HG03097 (cell line): ENCODE measurements at regions not wholly inside any gene's neighbourhood (a gene's known extent, or its start where the extent isn't known, plus 50 kb on each side); places are given as distances from the start of the nearest gene placed in this dataset.

Experiments used
- ATAC-seq: cut with Tn5 transposase; IDR thresholded peaks from one replicate; pipeline ENCODE4 v1.9.1; 2021; ENCODE audit not compliant: unreplicated experiment, low FRiP score

- ATAC-seq, result no peak
Measured at GRCh38 chr13:75136151-75136550, 345.8 kb downstream of the TBC1D4 start.

- no peak for ATAC-seq
Measured at GRCh38 chr13:75135325-75135825, 346.6 kb downstream of the TBC1D4 start.

GRCh38 chr13:75132701-75133695 is 349.0 kb downstream of the TBC1D4 start:
- no peak for ATAC-seq

DNA sequence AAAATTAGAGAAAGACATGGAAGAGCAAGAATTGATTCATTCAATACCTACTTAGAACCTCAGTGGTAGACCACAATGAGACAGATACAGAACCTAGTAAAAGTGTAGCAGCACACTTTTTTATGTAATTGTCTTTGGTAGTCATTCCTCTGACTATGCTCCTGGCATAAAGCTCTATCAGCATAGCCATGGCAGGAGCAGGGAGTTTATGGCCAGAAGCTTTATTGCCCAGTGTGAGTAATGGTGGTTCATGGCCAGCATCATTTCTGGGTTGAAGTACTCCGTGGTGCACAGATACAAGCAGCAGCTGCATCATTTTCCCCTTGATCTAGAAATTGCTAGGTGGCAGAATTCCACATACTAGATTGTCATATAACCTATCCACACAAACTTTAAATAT is 352.6 kb downstream of the TBC1D4 start:
- no peak for ATAC-seq

DNA sequence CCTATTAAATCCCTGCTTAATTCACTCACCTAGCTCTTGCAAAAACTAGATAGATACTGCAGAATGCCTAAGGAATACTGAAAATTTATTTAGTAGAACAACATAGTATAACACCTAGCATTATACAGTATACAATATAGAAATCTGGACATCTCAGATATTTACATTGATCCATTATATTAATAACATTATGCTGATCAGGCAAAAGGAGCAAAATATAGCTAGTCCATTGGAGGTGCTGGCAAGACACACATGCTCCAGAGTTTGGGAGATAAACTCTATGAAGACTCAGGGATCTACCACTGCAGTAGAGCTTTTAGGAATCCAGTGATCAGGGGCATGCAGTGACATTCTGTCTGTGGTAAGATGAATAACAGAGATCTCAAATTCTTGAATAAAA is 357.6 kb downstream of the TBC1D4 start:
- no peak for ATAC-seq

GRCh38 chr13:75123428-75123827 is 358.5 kb downstream of the TBC1D4 start:
- ATAC-seq, result no peak

DNA sequence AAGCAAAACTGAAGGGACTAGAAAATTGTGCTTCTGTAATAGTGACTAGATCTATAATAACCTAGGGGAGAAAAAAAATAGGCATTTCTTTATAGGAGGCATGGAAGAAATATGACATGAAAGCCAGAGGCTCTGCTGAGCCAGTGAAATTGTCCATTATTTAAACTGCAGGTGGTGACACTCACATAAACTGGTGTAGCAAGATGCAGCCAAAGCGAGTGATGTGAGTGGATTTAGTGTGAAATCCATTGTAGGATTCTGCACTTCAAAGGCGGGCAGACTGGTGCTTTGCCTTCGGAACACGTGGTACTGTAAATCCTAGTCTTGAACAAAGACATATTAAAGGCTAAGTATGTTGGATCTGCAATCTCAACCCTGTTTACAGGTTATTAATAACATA is 361.9 kb downstream of the TBC1D4 start:
- ATAC-seq, result no peak

GRCh38 chr13:75115171-75115570 is 366.8 kb downstream of the TBC1D4 start:
- ATAC-seq, result no peak

DNA sequence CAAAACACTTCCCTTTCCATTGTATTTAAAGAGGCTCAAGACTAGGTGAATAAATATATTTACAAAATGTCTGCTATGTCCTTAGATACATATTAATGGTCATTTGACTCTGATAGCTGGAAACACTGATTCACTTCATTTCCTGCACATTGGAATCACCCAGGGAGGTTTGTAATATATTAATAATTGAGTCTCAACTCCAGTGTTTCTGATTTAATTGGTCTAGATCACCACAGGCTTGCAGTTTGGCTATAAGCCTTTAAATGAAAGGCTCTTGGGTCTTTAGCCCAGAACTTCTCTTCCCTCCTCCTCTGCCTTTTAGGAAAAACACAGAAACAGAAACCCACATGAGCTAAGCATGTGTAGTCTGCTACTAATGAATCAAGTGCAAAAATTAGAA is 378.0 kb downstream of the TBC1D4 start:
- ATAC-seq, result no peak

- no peak for ATAC-seq
Measured at GRCh38 chr13:75102001-75102716, 379.8 kb downstream of the TBC1D4 start.

GRCh38 chr13:75101348-75101747 is 380.6 kb downstream of the TBC1D4 start:
- ATAC-seq, result no peak

- no peak for ATAC-seq
Measured at GRCh38 chr13:75092143-75092542, 389.8 kb downstream of the TBC1D4 start.

GRCh38 chr13:75091718-75092117 is 390.3 kb downstream of the TBC1D4 start:
- no peak for ATAC-seq

DNA sequence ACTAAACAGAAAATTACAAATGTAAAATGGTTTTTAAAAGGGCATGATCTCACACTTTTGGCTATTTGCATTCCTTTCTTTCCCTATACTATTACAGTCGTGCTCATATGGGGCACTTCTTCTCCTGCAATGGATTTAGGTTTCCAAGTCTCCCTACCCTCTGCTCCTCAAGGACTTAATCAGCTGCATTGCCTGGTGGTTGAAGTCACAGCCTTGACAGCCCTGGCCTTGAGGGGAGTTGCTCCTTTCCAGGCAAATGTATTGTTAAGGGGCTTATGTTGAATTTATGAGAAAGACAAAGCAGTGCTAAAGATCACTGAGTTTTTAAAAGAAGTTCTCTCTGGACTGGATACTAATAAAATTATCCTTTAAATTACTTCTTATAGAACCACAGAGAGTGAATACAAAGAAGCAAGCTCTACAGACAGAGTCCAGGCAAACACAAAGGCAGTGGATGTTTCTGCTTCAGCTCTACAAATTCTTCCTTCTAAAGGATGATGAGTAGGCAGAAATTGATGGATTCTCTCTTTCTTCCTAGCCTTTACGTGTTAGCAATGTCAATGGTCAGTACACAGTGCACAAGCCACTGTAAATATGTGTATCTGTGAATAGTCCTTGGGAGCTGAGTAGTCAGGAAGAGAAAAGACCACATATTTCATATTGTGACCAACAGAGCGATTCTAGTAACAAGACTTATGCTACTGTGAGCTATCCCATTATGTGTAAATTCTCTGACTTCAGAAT is 390.9 kb downstream of the TBC1D4 start:
- no peak for ATAC-seq

DNA sequence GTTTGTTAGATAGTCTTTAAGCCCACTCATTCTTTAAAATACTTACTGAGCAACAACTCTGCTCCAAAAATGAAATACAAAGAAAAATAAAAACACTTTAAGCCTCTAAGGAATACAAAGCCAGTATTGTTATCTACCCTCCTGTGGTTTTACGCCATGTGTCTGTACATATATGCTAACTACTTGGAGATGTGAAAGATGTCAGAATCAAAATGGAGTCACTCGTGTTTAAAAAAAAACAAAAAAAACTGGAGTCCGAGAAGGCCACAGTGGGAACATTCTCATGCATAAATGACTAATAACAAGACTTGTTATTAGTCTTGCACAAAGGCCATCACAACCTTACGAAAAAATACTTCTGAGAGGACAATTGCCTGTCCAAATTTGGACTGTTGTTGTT is 393.1 kb downstream of the TBC1D4 start:
- ATAC-seq, result no peak

DNA sequence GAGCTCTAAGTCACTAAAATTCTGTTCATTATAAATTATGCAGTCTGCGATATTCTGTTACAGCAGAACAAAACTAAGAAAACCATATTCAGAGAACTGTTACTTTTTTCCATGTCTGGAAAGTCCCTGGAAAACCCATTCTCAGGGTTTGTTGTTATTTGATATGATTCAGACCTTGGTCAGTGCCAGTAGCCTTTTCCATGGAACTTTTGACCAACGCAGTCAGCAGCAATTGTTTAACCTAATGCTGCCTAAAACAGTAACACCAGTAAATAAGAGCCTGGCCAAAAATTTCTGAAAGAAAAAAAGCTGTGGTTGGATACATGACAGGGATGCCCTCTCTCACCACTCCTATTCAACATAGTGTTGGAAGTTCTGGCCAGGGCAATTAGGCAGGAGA is 402.7 kb downstream of the TBC1D4 start:
- no peak for ATAC-seq

- ATAC-seq, result no peak
Measured at GRCh38 chr13:75076476-75076875, 405.5 kb downstream of the TBC1D4 start.

DNA sequence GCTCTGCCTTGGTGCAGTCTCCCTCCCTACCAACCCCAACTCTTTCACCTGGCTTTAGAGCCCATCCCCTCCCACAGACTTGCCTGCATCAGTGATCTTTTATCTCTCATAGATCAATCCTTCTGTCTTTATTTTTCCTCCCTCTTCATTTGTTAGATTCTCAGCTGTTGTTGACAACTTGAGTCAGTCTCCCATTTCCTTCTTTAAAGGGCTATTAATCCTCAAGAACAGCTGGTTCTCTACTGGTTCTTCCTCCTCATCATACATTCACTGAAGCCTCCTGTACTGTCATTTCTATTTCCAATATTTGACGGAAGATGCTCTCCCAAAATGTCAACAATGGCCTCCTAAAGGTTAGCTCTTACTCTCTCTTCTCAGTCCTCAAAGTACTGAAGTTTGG is 408.2 kb downstream of the TBC1D4 start:
- ATAC-seq, result no peak

- no peak for ATAC-seq
Measured at GRCh38 chr13:75072891-75073290, 409.1 kb downstream of the TBC1D4 start.

DNA sequence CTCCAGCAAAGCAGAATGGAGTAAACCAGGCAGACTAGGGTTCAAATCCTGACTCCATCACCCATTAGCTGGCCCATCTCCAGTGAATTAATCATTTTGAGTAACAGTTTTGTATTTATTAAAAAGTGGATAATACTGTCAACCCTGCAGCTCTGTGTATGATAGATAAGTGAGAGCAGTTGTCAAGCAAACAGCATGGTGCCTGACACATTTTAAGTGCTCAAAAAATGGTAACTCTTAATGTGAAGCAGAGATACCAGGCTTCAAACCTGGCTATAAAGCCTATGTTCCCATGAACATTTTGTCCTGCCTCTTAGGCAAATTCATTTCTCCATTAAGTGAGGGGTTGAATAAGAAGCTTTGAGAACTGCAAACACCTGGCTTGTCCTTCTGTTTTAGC is 409.6 kb downstream of the TBC1D4 start:
- ATAC-seq, result no peak

GRCh38 chr13:75071796-75072195 is 410.2 kb downstream of the TBC1D4 start:
- no peak for ATAC-seq
